Lower lobe of right lung (tissue), 2 donors: ENCODE measurements at regions not wholly inside any gene's neighbourhood (a gene's known extent, or its start where the extent isn't known, plus 50 kb on each side); places are given as distances from the start of the nearest gene placed in this dataset.

Experiments used
- ATAC-seq, 2 donors: fragments of 200-7000 bp; cut with Tn5 transposase; one replicate each; pipeline ENCODE4 v1.9.1; 2020 to 2022; ENCODE audit warnings: mild to moderate bottlenecking in 2 of 2, moderate library complexity in 2 of 2
- DNase-seq: peaks from one replicate; pipeline ENCODE4 v3.0.0-alpha.2; 2020
- H3K27ac ChIP-seq: fragments of 200-600 bp; one replicate; pipeline ENCODE4 v1.8.0; 2022
- H3K27me3 ChIP-seq: fragments of 200-600 bp; one replicate; pipeline ENCODE4 v1.8.0; 2022; ENCODE audit warnings: low read depth
- H3K36me3 ChIP-seq: fragments of 200-600 bp; one replicate; pipeline ENCODE4 v1.8.0; 2022; ENCODE audit warnings: mild to moderate bottlenecking
- H3K4me1 ChIP-seq: fragments of 200-600 bp; one replicate; pipeline ENCODE4 v1.8.0; 2022
- H3K4me3 ChIP-seq: fragments of 200-600 bp; one replicate; pipeline ENCODE4 v1.8.0; 2022; ENCODE audit warnings: mild to moderate bottlenecking
- H3K9me3 ChIP-seq: fragments of 200-600 bp; one replicate; pipeline ENCODE4 v1.8.0; 2022
- CTCF ChIP-seq: fragments of 200-600 bp; IDR thresholded peaks from one replicate; pipeline ENCODE4 v1.8.0; 2022; ENCODE audit warnings: antibody characterized with exemption, mild to moderate bottlenecking
- intact Hi-C: fragments of 100-400 bp; cut with DNase I; formaldehyde crosslinking; loops from one replicate; pipeline ENCODE4 v1.11.0; 2022
- donor health status: DM: no; HTN: yes; CAD: no; lungs with severe emphysema.

GRCh38 chr16:72369274-72369673 lies 197.3 kb upstream of the PMFBP1 start:
- DNase-seq: no peak
- H3K4me1 ChIP-seq: no peaks in the 10 kb centered on the region
- TF ChIP-seq CTCF: no peak
- H3K27me3 ChIP-seq: no peaks in the 10 kb centered on the region
- intact Hi-C loops: no loop called here
- H3K27ac ChIP-seq: no peak overlapping the region
- no peaks in the 10 kb centered on the region for H3K9me3 ChIP-seq
- ATAC-seq: no peak
- no peaks in the 10 kb centered on the region for H3K36me3 ChIP-seq
- no peak overlapping the region for H3K4me3 ChIP-seq

GRCh38 chr16:72367851-72368250 lies 195.9 kb upstream of the PMFBP1 start:
- no peak overlapping the region for H3K27ac ChIP-seq
- no peaks in the 10 kb centered on the region for H3K4me1 ChIP-seq
- no peak for DNase-seq
- ATAC-seq: no peak
- no peaks in the 10 kb centered on the region for H3K27me3 ChIP-seq
- H3K4me3 ChIP-seq: no peak overlapping the region
- TF ChIP-seq CTCF: no peak
- intact Hi-C loops: no loop called here
- no peaks in the 10 kb centered on the region for H3K9me3 ChIP-seq
- no peaks in the 10 kb centered on the region for H3K36me3 ChIP-seq

- intact Hi-C loops: no loop called here
- H3K4me3 ChIP-seq: no peak overlapping the region
These were observed 191.0 kb upstream of the PMFBP1 start for GRCh38 chr16:72362973-72363372.

GRCh38 chr16:72362476-72362875 lies 190.5 kb upstream of the PMFBP1 start:
- no peaks in the 10 kb centered on the region for H3K9me3 ChIP-seq
- no peak overlapping the region for H3K27ac ChIP-seq
- ATAC-seq (no peak), DNase-seq (no peak)
- no peaks in the 10 kb centered on the region for H3K4me1 ChIP-seq
- no peak for TF ChIP-seq CTCF
- intact Hi-C loops: no loop called here
- H3K4me3 ChIP-seq: no peak overlapping the region
- no peaks in the 10 kb centered on the region for H3K27me3 ChIP-seq
- no peaks in the 10 kb centered on the region for H3K36me3 ChIP-seq

More at GRCh38 chr16:72362973-72363372, 191.0 kb upstream of the PMFBP1 start:
- ATAC-seq (no peak), DNase-seq (no peak)
- Histone ChIP-seq H3K27me3 (no peaks in the 10 kb centered on the region), H3K9me3 (no peaks in the 10 kb centered on the region), H3K27ac (no peak overlapping the region), H3K4me1 (no peaks in the 10 kb centered on the region), H3K36me3 (no peaks in the 10 kb centered on the region)
- TF ChIP-seq CTCF: no peak

DNA sequence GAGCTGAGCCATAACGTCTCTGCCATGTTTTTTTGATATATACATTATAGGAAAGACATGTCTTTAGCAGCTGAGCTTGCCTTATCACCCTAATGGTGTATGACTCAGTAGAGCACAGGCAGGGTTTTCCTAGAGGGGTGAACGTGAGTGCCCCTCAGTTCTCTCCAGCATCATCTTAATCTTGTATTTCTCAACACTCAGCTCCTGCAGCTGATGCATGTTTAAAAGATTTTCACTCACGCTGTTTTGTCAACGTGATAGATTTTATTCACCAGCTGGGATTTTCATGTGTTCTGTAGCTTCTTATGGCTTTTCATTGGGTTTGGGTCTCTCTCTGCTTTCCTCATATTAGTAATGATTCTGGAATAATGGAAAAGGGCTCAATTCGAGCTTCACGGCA lies 186.0 kb upstream of the PMFBP1 start:
- H3K27me3 ChIP-seq: no peaks in the 10 kb centered on the region
- H3K27ac ChIP-seq: no peak overlapping the region
- TF ChIP-seq CTCF: no peak
- no peak for DNase-seq
- H3K4me1 ChIP-seq: no peaks in the 10 kb centered on the region
- no peaks in the 10 kb centered on the region for H3K9me3 ChIP-seq
- no peak overlapping the region for H3K4me3 ChIP-seq
- ATAC-seq: no peak
- no peaks in the 10 kb centered on the region for H3K36me3 ChIP-seq
- intact Hi-C loops: no loop called here

DNA sequence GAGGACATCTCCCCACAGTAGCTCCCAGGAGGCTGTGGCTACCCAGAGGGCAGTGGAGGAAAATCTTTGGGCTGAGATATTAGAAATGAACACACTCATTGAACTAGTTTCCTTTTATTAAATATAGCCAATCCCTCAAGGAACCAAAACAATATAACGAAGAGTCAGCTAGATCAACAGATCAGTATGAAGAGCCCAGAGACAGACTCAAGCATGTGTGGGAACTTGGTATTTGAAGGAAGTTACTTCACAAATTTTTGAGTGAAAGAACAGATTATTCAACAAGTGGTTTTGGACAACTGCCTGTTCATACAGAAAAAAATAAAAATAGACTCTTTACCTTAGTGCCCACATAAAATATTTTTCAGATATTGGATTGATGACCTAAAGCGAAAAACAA lies 183.6 kb upstream of the PMFBP1 start:
- no peaks in the 10 kb centered on the region for H3K9me3 ChIP-seq
- no peaks in the 10 kb centered on the region for H3K4me1 ChIP-seq
- TF ChIP-seq CTCF: no peak
- H3K36me3 ChIP-seq: no peaks in the 10 kb centered on the region
- intact Hi-C loops: no loop called here
- H3K27ac ChIP-seq: no peak overlapping the region
- ATAC-seq (no peak), DNase-seq (no peak)
- no peak overlapping the region for H3K4me3 ChIP-seq
- H3K27me3 ChIP-seq: no peaks in the 10 kb centered on the region
